ENCODE measurements at regions not wholly inside any gene's neighbourhood (a gene's known extent, or its start where the extent isn't known, plus 50 kb on each side); places are given as distances from the start of the nearest gene placed in this dataset.
A peak's percentile ranks its signal among the peaks of the same experiment; 100 is the strongest.

DNA sequence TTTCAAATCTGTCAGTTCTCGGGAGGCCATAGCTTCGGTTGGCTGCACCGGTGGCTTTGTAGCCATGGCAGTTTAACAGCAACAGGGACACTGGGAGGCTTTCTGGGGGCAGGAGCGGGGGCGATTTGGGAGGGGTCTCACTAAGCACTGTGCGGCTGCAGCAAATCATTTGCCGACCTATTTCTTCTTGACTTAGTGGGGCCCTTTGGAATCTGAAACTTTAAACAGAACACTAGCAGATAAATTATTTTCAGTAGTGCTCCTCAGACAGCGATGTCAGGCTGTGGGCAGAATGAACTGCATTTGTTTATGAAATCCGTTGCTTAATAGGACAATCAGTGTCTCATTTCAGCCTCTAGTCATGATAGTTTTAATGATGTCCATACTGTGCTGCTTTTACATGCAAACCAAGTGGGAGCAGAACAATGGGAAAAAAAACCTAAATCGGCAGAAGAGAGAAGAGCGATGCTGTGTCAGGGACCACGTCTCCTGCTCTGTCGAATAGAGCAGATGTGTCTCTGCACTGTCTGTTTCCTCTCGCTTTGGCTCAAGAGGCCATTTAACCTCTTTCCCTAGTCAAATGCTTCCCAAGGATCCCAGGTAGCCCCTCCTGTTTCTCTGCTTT, 211.9 kb downstream of the OLFM4 start:
- no peaks in the 10 kb centered on the region for H3K36me3 Mint-ChIP-seq (ENCODE audit: insufficient read depth)
- no peak for DNase-seq (ENCODE audit: low spot score, unreplicated experiment)
- H3K27me3 Mint-ChIP-seq: peaks cover 47% of the 10 kb centered on the region
- TF ChIP-seq, protein P1, sequence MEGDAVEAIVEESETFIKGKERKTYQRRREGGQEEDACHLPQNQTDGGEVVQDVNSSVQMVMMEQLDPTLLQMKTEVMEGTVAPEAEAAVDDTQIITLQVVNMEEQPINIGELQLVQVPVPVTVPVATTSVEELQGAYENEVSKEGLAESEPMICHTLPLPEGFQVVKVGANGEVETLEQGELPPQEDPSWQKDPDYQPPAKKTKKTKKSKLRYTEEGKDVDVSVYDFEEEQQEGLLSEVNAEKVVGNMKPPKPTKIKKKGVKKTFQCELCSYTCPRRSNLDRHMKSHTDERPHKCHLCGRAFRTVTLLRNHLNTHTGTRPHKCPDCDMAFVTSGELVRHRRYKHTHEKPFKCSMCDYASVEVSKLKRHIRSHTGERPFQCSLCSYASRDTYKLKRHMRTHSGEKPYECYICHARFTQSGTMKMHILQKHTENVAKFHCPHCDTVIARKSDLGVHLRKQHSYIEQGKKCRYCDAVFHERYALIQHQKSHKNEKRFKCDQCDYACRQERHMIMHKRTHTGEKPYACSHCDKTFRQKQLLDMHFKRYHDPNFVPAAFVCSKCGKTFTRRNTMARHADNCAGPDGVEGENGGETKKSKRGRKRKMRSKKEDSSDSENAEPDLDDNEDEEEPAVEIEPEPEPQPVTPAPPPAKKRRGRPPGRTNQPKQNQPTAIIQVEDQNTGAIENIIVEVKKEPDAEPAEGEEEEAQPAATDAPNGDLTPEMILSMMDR (IDR thresholded peaks at IDR 0.05; ENCODE audit: unreplicated experiment): no peak
- no peak overlapping the region for H3K4me3 Mint-ChIP-seq (ENCODE audit: low read depth)
- H3K27ac Mint-ChIP-seq: no peak overlapping the region
- H3K9me3 Mint-ChIP-seq (ENCODE audit: low read depth): no peaks in the 10 kb centered on the region
- H3K4me1 Mint-ChIP-seq (ENCODE audit: low read depth): peaks cover 2% of the 10 kb centered on the region

DNA sequence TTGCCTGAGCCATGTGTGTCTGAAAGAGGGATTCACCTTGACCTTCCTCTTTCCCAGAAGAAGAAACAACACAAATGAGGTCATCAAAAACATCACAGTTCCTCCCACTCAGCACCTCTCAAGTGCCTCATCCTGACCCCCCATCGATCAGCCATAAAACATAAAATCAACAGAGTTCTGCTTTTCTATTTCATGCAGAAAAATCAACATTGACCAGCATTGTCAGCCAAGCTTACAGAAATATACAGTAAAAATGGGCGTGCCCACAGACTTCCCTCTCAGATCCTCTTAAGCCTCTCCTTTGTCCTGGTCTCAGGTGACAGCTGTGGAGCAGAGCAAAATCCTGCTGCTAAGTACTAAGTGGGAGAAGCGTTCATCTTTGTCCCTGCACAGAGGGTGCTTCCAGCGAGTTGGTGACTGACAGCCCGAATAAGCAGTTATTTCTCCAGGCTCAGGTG, 213.3 kb downstream of the OLFM4 start:
- H3K27ac Mint-ChIP-seq: peak overlapping the region; percentile 6
- no peak overlapping the region for H3K4me3 Mint-ChIP-seq (ENCODE audit: low read depth)
- TF ChIP-seq, protein P1 (IDR thresholded peaks at IDR 0.05; ENCODE audit: unreplicated experiment): no peak
- H3K9me3 Mint-ChIP-seq (ENCODE audit: low read depth): no peaks in the 10 kb centered on the region
- no peak for DNase-seq (ENCODE audit: low spot score, unreplicated experiment)
- no peaks in the 10 kb centered on the region for H3K36me3 Mint-ChIP-seq (ENCODE audit: insufficient read depth)
- peaks cover 60% of the 10 kb centered on the region for H3K27me3 Mint-ChIP-seq
- H3K4me1 Mint-ChIP-seq (ENCODE audit: low read depth): peaks cover 2% of the 10 kb centered on the region

DNA sequence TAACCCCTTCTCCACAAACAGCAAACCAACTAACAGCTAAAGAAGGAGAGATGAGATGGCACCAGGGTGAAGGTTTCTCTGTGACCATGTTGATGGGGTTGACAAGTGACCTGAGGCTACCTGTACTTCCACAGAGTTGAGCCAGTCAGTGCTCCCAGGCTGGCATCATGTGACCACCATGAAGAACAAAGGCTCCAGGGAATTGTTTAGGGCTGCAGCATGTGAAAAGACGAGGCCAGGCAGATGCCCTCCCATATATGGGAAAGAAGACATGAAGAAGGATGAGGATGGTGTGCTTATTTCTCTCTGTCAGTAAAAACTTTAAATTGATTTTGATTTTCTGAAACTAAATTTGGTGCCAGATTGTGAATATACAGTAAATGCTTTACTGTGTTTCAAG, 220.6 kb downstream of the OLFM4 start:
- DNase-seq (ENCODE audit: low spot score, unreplicated experiment): no peak
- Mint-ChIP-seq H3K27ac (no peak overlapping the region), H3K36me3 (ENCODE audit: insufficient read depth) (no peaks in the 10 kb centered on the region), H3K4me3 (ENCODE audit: low read depth) (no peak overlapping the region), H3K27me3 (peaks cover 37% of the 10 kb centered on the region), H3K9me3 (ENCODE audit: low read depth) (no peaks in the 10 kb centered on the region), H3K4me1 (ENCODE audit: low read depth) (peaks cover 5% of the 10 kb centered on the region)
- TF ChIP-seq, protein P1 (IDR thresholded peaks at IDR 0.05; ENCODE audit: unreplicated experiment): no peak

DNA sequence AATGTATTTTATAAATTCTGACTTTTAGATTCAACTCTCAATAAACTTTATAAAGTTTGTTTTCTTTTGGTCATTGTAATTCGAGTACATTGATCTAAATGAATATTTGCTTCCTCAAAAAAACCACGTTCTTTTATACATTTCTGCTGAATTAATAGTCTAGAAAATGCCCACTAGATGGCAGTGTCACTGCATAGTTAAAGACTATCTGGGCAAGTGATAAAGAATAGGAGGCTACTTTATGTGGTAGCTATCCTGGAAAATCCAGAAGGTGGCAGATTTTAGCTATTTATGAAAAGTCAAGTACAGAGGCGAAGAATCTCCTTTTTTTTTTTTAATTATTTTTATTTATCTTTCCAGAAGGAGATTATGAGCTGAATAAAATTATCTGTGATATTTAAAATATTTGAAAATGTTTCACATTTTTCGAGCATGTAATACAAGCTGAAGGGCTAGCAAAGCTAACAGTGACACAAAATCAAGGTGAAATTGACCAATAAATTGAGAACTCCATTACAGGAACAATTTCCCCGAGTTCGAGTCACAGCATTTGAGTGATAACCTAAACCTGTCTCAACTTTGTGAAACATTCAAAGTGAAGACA, 221.8 kb downstream of the OLFM4 start:
- DNase-seq (ENCODE audit: low spot score, unreplicated experiment): peak; percentile 12
- Mint-ChIP-seq H3K36me3 (ENCODE audit: insufficient read depth) (no peaks in the 10 kb centered on the region), H3K4me3 (ENCODE audit: low read depth) (no peak overlapping the region), H3K4me1 (ENCODE audit: low read depth) (peaks cover 5% of the 10 kb centered on the region), H3K27ac (no peak overlapping the region), H3K9me3 (ENCODE audit: low read depth) (no peaks in the 10 kb centered on the region), H3K27me3 (peaks cover 31% of the 10 kb centered on the region)
- TF ChIP-seq, protein P1 (IDR thresholded peaks at IDR 0.05; ENCODE audit: unreplicated experiment): peak; percentile 93

DNA sequence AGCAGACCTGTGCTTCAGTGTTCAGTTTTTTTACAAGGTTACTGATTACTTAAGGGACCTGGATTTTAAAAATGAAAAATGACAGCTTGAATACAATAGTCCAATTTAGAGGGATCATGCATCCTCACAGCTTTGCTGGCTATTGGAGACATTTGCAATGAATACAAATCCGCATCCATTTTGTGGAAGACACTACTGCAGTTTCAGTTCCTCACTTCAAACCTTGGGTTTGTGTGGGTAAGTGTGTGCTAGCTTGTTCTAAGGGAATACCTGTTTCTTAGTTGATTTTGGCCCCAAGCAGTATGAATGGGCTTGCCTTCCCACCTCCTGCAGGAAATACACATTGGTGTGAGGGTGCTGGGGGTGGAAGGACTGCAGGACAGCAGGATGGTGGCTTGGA, 222.4 kb downstream of the OLFM4 start:
- H3K27me3 Mint-ChIP-seq: peaks cover 25% of the 10 kb centered on the region
- no peak overlapping the region for H3K4me3 Mint-ChIP-seq (ENCODE audit: low read depth)
- no peak overlapping the region for H3K27ac Mint-ChIP-seq
- TF ChIP-seq, protein P1 (IDR thresholded peaks at IDR 0.05; ENCODE audit: unreplicated experiment): no peak
- no peaks in the 10 kb centered on the region for H3K36me3 Mint-ChIP-seq (ENCODE audit: insufficient read depth)
- H3K4me1 Mint-ChIP-seq (ENCODE audit: low read depth): peaks cover 5% of the 10 kb centered on the region
- no peaks in the 10 kb centered on the region for H3K9me3 Mint-ChIP-seq (ENCODE audit: low read depth)
- DNase-seq (ENCODE audit: low spot score, unreplicated experiment): no peak
